ENCODE measurements at regions not wholly inside any gene's neighbourhood (a gene's known extent, or its start where the extent isn't known, plus 50 kb on each side); places are given as distances from the start of the nearest gene placed in this dataset.

- no peak for TF ChIP-seq CTCF (IDR thresholded peaks at IDR 0.05 in 8 of 11, conservative IDR thresholded peaks at IDR 0.05 in 3 of 11)
- TF ChIP-seq POLR2A (IDR thresholded peaks at IDR 0.05), result no peak
Observed at GRCh38 chr11:71200172-71200716, 52.1 kb downstream of the SHANK2 start.
